Renal pelvis (tissue), 1 donor: ENCODE measurements at regions not wholly inside any gene's neighbourhood (a gene's known extent, or its start where the extent isn't known, plus 50 kb on each side); places are given as distances from the start of the nearest gene placed in this dataset.

Experiments used
- DNase-seq: peaks from one replicate; pipeline ENCODE4 v3.0.0-alpha.2; 2013

DNA sequence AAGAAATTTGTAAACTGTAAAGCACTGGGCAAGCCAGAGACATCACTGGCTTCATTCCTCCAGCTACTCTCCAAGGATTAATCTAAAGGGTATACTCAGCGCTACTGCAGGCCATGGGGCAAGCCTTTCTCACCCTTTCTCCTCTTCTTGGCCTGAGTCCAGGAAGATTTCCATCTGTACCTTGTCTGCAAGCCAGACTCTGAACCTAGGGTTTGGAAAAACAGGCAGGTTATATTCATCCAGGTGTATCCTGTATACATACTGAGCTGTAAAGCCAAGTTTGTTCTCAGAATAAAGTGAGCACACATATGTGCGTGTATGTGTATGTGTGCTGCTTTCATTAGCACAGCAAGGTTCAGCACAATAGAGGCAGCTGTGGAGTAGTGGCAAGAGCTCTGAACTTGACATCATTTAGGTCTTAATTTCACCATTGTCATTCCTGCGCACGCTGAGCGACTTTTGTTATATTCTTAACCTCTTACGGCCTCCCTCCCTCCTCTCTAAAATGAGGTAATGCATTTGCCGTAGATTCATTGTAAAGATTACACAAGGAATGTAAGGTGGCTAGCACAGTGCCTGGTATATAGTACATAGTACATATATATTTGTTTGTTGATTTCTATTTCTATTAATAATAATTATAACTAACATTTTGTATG is 128.1 kb upstream of the JUN start:
- no peak for DNase-seq

DNA sequence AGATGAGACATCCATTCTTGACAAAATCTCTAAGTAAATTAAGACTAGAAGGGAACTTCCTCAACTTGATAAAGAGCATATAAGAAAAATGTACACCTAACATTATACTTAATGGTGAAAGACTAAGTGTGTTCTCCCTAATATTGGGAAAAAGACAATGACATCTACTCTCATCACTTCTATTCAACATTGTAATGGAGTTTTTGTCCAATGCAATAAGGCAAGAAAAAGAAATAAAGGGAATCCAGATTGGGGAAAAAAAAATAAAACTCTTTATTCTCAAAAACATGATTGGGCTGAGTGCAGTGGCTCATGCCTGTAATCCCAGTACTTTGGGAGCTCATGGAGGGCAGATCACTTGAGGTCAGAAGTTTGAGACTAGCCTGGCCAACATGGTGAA is 131.1 kb upstream of the JUN start:
- no peak for DNase-seq

DNA sequence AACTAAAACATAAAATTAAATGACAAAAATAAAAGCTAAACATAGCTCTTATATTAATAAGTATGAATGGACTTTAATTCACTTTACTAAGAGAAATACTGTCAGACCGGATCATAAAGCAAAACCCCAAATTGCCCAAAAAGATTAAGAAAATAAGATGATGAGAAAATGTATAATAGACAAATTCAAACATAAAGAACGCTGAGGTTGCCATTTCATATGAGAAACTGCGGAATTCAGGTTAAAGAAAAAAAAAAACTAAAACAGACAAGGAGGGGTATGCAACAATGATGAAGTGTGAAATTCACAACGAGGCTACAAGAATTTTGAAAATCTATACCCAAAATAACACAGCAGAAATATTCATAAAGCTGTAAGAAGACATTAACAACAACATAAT is 133.6 kb upstream of the JUN start:
- no peak for DNase-seq

- no peak for DNase-seq
Measured at GRCh38 chr1:58919226-58919958, 135.5 kb upstream of the JUN start.

- no peak for DNase-seq
Measured at GRCh38 chr1:58919959-58920321, 136.1 kb upstream of the JUN start.

GRCh38 chr1:58921342-58921741 is 137.5 kb upstream of the JUN start:
- DNase-seq = no peak

- DNase-seq = no peak
Measured at GRCh38 chr1:58921751-58922150, 137.9 kb upstream of the JUN start.

GRCh38 chr1:58922302-58923089 is 138.6 kb upstream of the JUN start:
- peak; percentile 46 for DNase-seq

DNA sequence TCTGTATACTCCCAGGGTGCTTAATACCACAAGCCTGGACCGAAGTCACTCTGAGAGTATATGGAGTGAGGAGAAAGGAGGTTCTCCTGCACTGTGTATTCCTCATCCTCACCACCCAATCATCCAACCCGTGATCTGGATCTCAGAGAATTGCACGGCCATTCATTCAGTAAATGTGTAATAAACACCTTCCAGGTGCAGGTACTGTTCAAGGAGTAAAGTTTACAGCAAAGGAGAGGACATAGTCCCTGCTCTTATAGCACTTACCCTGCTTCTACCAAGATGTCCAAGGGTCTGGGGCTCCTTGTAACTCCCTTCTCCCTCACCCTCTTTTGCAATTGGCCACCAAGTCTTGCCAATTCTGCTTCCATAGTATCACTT is 139.2 kb upstream of the JUN start:
- no peak for DNase-seq

GRCh38 chr1:58924016-58924565 is 140.2 kb upstream of the JUN start:
- no peak for DNase-seq

GRCh38 chr1:58924821-58925220 is 141.0 kb upstream of the JUN start:
- no peak for DNase-seq

DNA sequence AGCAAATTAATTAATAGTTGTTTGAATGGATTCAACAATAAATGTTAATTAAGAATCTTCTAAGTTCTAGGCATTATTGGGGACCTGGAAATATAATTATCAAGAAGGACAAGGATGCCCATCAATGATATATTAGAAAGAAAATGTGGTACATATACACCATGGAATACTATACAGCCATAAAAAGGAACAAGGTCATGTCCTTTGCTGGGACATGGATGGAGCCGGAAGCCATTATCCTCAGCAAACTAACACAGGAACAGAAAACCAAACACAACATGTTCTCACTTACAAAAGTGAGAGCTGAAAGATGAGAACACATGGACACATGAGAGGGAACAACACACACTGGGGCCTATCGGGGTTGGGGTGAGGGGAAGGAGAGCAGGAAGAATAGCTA is 141.4 kb upstream of the JUN start:
- DNase-seq = no peak

- no peak for DNase-seq
Measured at GRCh38 chr1:58926152-58926551, 142.3 kb upstream of the JUN start.

DNA sequence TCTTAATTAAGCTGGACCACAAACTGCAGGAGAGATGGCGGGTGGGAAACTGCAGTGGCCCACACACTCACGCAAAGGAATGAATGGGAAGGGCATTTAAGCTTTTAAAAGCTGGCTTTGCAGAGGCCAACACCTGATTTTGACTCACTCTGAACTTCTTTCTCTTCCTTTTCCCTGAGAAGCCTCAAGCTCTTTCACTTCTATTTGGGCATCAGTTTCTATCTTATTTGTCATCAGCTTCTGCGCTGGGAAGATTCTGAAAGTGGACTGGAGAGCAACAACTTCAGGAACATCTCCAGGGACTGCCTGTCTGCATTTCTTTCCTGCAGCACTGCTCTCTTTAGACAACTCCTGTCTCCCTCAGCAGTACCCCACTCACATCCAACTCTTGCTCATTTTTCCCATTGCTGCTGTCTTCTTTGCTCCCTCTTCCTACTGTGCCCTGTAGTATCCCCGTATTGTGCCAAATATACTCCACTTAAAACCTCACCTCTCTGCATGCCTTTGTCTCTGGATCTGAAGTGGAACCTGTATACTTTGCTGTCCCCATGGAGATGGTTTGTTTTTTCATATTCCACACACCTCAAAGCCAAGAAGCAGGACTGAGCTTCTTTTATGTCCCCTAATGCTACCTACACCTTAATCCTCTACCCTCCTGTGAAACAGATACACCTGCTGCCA is 143.3 kb upstream of the JUN start:
- DNase-seq = no peak

- DNase-seq = no peak
Measured at GRCh38 chr1:58927722-58928085, 143.9 kb upstream of the JUN start.

GRCh38 chr1:58928514-58928913 is 144.7 kb upstream of the JUN start:
- no peak for DNase-seq

- no peak for DNase-seq
Measured at GRCh38 chr1:58929671-58930325, 146.0 kb upstream of the JUN start.

- DNase-seq = no peak
Measured at GRCh38 chr1:58931024-58931423, 147.2 kb upstream of the JUN start.

DNA sequence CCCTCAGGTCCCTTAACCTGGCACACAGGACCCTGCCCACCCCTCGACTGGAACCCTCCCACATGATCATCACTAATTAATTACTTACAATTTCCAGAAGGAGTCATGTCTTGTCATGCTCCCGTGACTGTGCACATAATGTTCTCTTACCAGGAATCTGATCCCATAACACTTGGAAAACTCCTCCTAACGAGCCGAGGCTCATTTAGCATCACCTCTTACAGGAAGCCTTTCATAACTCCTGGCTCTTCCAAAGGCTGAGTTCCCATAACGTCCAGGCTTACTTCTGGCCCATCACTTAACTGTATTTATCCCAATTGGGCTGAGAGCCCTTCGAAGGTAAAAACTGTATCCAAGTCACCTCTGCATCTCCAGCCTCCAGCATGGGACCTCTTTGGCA is 147.9 kb upstream of the JUN start:
- no peak for DNase-seq

DNA sequence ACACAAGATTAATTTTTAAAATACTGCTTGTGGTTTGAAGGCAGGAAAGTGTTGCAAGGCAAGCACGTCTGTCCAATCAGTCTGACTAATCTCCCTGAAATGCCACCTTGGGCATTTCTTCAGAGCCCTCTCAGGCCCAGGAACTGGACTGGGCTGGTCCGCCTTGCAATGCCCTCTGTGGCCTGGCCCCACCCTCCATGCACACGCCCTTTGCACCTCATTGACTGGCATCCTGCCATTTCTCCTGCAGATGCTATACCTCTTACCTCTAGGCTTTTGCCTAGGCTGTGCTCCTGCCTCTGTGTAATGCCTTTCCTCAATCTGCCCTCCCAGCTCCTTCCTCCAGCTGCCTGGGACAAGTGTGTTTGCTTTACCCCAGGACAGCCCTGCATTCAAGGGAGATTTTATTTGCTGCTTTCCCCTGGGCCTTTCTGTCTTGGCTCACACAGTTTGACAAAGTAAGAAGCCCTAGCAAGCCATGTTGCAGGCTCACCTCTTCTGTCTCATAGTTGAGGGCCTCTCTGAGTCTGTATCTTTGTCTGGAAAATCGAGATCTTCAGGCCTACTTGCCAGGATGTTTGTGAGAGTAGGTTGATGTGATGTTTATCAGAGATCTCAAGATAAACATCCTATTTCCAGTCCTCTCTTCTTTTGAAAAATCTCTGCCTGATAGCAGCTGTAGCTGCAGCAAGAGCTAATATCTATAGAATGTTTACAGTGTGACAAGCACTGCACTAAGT is 149.2 kb upstream of the JUN start:
- no peak for DNase-seq

DNA sequence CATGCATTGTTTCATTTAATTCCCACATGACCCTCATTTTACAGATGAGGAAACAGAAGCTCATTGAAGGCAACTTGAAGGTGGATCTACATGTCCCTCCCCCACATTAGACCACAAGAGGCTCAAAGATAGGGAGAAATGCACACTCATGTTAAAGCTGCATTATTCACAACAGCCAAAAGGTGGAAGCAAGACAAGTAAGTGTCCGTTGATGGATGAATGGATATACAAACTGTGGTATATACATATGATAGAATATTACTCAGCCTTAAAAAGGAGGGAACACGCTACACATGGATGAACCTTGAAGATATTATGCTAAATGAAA is 149.7 kb upstream of the JUN start:
- no peak for DNase-seq
